HepG2 (cell line): ENCODE measurements at regions not wholly inside any gene's neighbourhood (a gene's known extent, or its start where the extent isn't known, plus 50 kb on each side); places are given as distances from the start of the nearest gene placed in this dataset.

Source experiments
- ATAC-seq: fragments of 200-7000 bp; cut with Tn5 transposase; 3 replicates; pipeline ENCODE4 v1.9.1; 2020; ENCODE audit warnings: mild to moderate bottlenecking, moderate library complexity
- BruUV-seq: library from RNA; stranded (reverse); fragments of 400-500 nt; replicated peaks from 2 replicates; lab custom pipeline; 2021; lab: Mats Ljungman, UMichigan
- CTCF ChIA-PET: fragments of 300-600 bp; formaldehyde crosslinking; extraction: SDS; loops from one replicate; lab custom pipeline; 2021; ENCODE audit warnings: low total read pairs, inconsistent platforms, low intra/inter-chr PET ratio; lab: Yijun Ruan, JAX
- POLR2A ChIA-PET: fragments of 350-600 bp; sonication (Branson Sonifier 250); formaldehyde crosslinking; loops from one replicate; lab custom pipeline; 2020; ENCODE audit warnings: antibody characterized with exemption, inconsistent platforms; lab: Yijun Ruan, JAX
- DNase-seq: peaks from one replicate; pipeline ENCODE4 v3.0.0-alpha.2; 2015; ENCODE audit warnings: low spot score
- FAIRE-seq: peaks from 3 replicates; lab custom pipeline; 2011; peaks lifted over from hg19 to GRCh38; lab: Jason Lieb, UNC
- H2AFZ ChIP-seq: one replicate; pipeline ENCODE4 v1.6.1; 2011; ENCODE audit warnings: low read length, inconsistent platforms
- H3K27ac ChIP-seq: fragments of 300-600 bp; 3 replicates; pipeline ENCODE4 v1.8.0; 2011; ENCODE audit warnings: mixed run types, mild to moderate bottlenecking, mixed read lengths, low read length, inconsistent platforms; ENCODE audit not compliant: insufficient read depth; ENCODE audit errors: extremely low read length
- H3K27me3 ChIP-seq, 2 experiments: fragments of 200-600 bp in 1 of 2; 2 replicates in 1 of 2; 3 replicates in 1 of 2; pipeline versions ENCODE4 v1.6.0 to v1.8.0; 2011; ENCODE audit warnings: low read length in 2 of 2, mild to moderate bottlenecking in 2 of 2, moderate library complexity in 2 of 2, inconsistent platforms in 1 of 2; ENCODE audit not compliant: insufficient read depth in 2 of 2, control insufficient read depth in 1 of 2
- H3K36me3 ChIP-seq, 2 experiments: fragments of 200-600 bp in 1 of 2; replicated peaks in 1 of 2; 2 replicates in 1 of 2; 3 replicates in 1 of 2; pipeline versions ENCODE4 v1.5.1 to v1.8.0; 2011; ENCODE audit warnings: low read length in 2 of 2, inconsistent platforms in 1 of 2; ENCODE audit not compliant: insufficient read depth in 2 of 2, control insufficient read depth in 1 of 2
- H3K4me1 ChIP-seq: 2 replicates; pipeline ENCODE4 v1.5.1; 2012; ENCODE audit warnings: low read length, inconsistent platforms; ENCODE audit not compliant: insufficient read depth
- H3K4me2 ChIP-seq: 2 replicates; pipeline ENCODE4 v1.6.0; 2011; ENCODE audit warnings: low read depth, low read length, inconsistent platforms
- H3K4me3 ChIP-seq, 3 experiments: fragments of 200-600 bp in 1 of 3; sonication (generic), shearing (Covaris generic) in 1 of 3; replicated peaks in 1 of 3; 2 replicates each; pipeline ENCODE4 v1.5.1; 2011 to 2016; ENCODE audit warnings: low read length in 3 of 3, inconsistent platforms in 2 of 3, low read depth in 2 of 3, mild to moderate bottlenecking in 2 of 3, control low read depth in 1 of 3, mixed read lengths in 1 of 3; ENCODE audit not compliant: insufficient read depth in 1 of 3
- H3K79me2 ChIP-seq: one replicate; pipeline ENCODE4 v1.6.1; 2011; ENCODE audit warnings: low read length, inconsistent platforms; ENCODE audit not compliant: insufficient read depth
- H3K9ac ChIP-seq: 2 replicates; pipeline ENCODE4 v1.6.0; 2011; ENCODE audit warnings: mild to moderate bottlenecking, low read depth, low read length, inconsistent platforms; ENCODE audit not compliant: insufficient read depth
- H3K9me3 ChIP-seq: 2 replicates; pipeline ENCODE4 v1.5.1; 2012; ENCODE audit warnings: mild to moderate bottlenecking, low read length
- H4K20me1 ChIP-seq: 2 replicates; pipeline ENCODE4 v1.6.0; 2011; ENCODE audit warnings: inconsistent platforms, mild to moderate bottlenecking, low read length, moderate library complexity; ENCODE audit not compliant: insufficient read depth
- CBX5 ChIP-seq: sonication (generic); formaldehyde crosslinking; IDR thresholded peaks from 2 replicates; pipeline ENCODE4 v1.4.0; 2020; ENCODE audit warnings: missing genetic modification reagents, borderline replicate concordance
- ETS1 ChIP-seq: sonication (generic); formaldehyde crosslinking; IDR thresholded peaks from 2 replicates; pipeline ENCODE4 v1.4.0; 2020; ENCODE audit warnings: missing genetic modification reagents
- HIVEP1 ChIP-seq: sonication (generic); formaldehyde crosslinking; IDR thresholded peaks from 2 replicates; pipeline ENCODE4 v1.4.0; 2020; ENCODE audit warnings: mild to moderate bottlenecking, missing genetic modification reagents
- HMG20A ChIP-seq: IDR thresholded peaks from 2 replicates; pipeline ENCODE4 v1.6.1; 2016; ENCODE audit warnings: borderline replicate concordance
- JARID2 ChIP-seq: sonication (generic); formaldehyde crosslinking; IDR thresholded peaks from 2 replicates; pipeline ENCODE4 v1.8.1; 2023; ENCODE audit warnings: missing genetic modification reagents, inconsistent platforms; ENCODE audit not compliant: insufficient replicate concordance
- PHB2 ChIP-seq: fragments of 450-650 bp; IDR thresholded peaks from 2 replicates; pipeline ENCODE4 v1.6.1; 2018; ENCODE audit not compliant: partially characterized antibody
- PPARG ChIP-seq: conservative IDR thresholded peaks from 2 replicates; pipeline ENCODE4 v1.6.1; 2016; ENCODE audit warnings: missing biosample characterization, missing genetic modification reagents
- TAF1 ChIP-seq: sonication (generic); formaldehyde crosslinking; IDR thresholded peaks from 2 replicates; pipeline ENCODE4 v1.4.0; 2020; ENCODE audit warnings: missing genetic modification reagents
- TCF7L2 ChIP-seq: IDR thresholded peaks from 2 replicates; pipeline ENCODE4 v1.6.1; 2011; ENCODE audit warnings: mild to moderate bottlenecking, low read depth, low read length, moderate library complexity
- ZFP62 ChIP-seq: sonication (generic); formaldehyde crosslinking; IDR thresholded peaks from 2 replicates; pipeline ENCODE4 v1.4.0; 2020; ENCODE audit warnings: missing genetic modification reagents
- ZNF383 ChIP-seq: sonication (generic); formaldehyde crosslinking; IDR thresholded peaks from 2 replicates; pipeline ENCODE4 v1.4.0; 2020; ENCODE audit warnings: missing genetic modification reagents, mild to moderate bottlenecking, borderline replicate concordance
- ZNF543 ChIP-seq: sonication (generic); formaldehyde crosslinking; IDR thresholded peaks from 2 replicates; pipeline ENCODE4 v1.4.0; 2020; ENCODE audit warnings: mild to moderate bottlenecking, missing genetic modification reagents
- ZNF678 ChIP-seq: sonication (generic); formaldehyde crosslinking; IDR thresholded peaks from 2 replicates; pipeline ENCODE4 v1.4.0; 2020; ENCODE audit warnings: mild to moderate bottlenecking, missing genetic modification reagents
- ZNF775 ChIP-seq: sonication (generic); formaldehyde crosslinking; IDR thresholded peaks from 2 replicates; pipeline ENCODE4 v1.4.0; 2020; ENCODE audit warnings: missing genetic modification reagents, mild to moderate bottlenecking, moderate library complexity, borderline replicate concordance
- WGBS: methylation state at CpG from one replicate; pipeline ENCODE4 v1.1.6; 2017; ENCODE audit warnings: low lambda C conversion rate; 5-methylcytosine and 5-hydroxymethylcytosine counted together
- in situ Hi-C: cut with HindIII; loops from 2 replicates; pipeline ENCODE4 v1.10.0; 2017; ENCODE audit warnings: low pct_unique_long_range_greater_than_20kb; ENCODE audit not compliant: extremely low pct_ligation_motif_present
- intact Hi-C: fragments of 100-400 bp; cut with micrococcal nuclease; formaldehyde crosslinking; loops from one replicate; pipeline ENCODE4 v1.10.0; 2022; ENCODE audit not compliant: unreplicated experiment
- TF ChIP-seq, protein P1 (sequence below): sonication (generic); formaldehyde crosslinking; IDR thresholded peaks from 2 replicates; pipeline ENCODE4 v1.8.1; 2023; ENCODE audit warnings: mild to moderate bottlenecking, missing genetic modification reagents, borderline replicate concordance
- TF ChIP-seq, protein P2 (sequence below): sonication (generic); formaldehyde crosslinking; conservative IDR thresholded peaks from 2 replicates; pipeline ENCODE4 v1.4.0; 2020; ENCODE audit warnings: missing genetic modification reagents
- TF ChIP-seq, protein P3 (sequence below): sonication (generic); formaldehyde crosslinking; IDR thresholded peaks from 2 replicates; pipeline ENCODE4 v1.5.0; 2020; ENCODE audit warnings: mild to moderate bottlenecking, missing genetic modification reagents, borderline replicate concordance

- BruUV-seq = no TSS peak
- no peaks in the 10 kb centered on the region for H3K9me3 ChIP-seq
- H3K79me2 ChIP-seq = no peaks in the 10 kb centered on the region
- 5% methylated on average over 1 of the region's 1 CpG for WGBS
- in situ Hi-C loops (no loop called here), intact Hi-C loops (no loop called here)
- no peak overlapping the region for H2AFZ ChIP-seq
- no peak overlapping the region for H3K9ac ChIP-seq
- DNase-seq (no peak), ATAC-seq (no peak), FAIRE-seq (no peak)
- no peaks in the 10 kb centered on the region for H3K27me3 ChIP-seq
- CTCF ChIA-PET = no interaction called here
- POLR2A ChIA-PET = no interaction called here
- H3K4me1 ChIP-seq = no peaks in the 10 kb centered on the region
- H3K4me3 ChIP-seq = no peak overlapping the region
- no peak overlapping the region for H3K27ac ChIP-seq
- H3K4me2 ChIP-seq = no peak overlapping the region
- no peaks in the 10 kb centered on the region for H4K20me1 ChIP-seq
- no peaks in the 10 kb centered on the region for H3K36me3 ChIP-seq
- TF ChIP-seq ETS1 (CRISPR knock-in tag) (no peak), ZNF775 (CRISPR knock-in tag) (no peak), CBX5 (CRISPR knock-in tag) (no peak), ZNF678 (CRISPR knock-in tag) (no peak), PPARG (CRISPR knock-in tag) (no peak), HIVEP1 (CRISPR knock-in tag) (no peak), ZFP62 (no peak), PHB2 (no peak), ZNF383 (CRISPR knock-in tag) (no peak), ZNF543 (CRISPR knock-in tag) (no peak), JARID2 (CRISPR knock-in tag) (no peak), TAF1 (CRISPR knock-in tag) (no peak), TCF7L2 (no peak), HMG20A (CRISPR knock-in tag) (no peak)
- TF ChIP-seq, protein P1, sequence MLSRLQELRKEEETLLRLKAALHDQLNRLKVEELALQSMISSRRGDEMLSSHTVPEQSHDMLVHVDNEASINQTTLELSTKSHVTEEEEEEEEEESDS (CRISPR knock-in tag) = no peak
- TF ChIP-seq, protein P2, sequence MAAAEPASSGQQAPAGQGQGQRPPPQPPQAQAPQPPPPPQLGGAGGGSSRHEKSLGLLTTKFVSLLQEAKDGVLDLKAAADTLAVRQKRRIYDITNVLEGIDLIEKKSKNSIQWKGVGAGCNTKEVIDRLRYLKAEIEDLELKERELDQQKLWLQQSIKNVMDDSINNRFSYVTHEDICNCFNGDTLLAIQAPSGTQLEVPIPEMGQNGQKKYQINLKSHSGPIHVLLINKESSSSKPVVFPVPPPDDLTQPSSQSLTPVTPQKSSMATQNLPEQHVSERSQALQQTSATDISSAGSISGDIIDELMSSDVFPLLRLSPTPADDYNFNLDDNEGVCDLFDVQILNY (CRISPR knock-in tag) = no peak
- TF ChIP-seq, protein P3, sequence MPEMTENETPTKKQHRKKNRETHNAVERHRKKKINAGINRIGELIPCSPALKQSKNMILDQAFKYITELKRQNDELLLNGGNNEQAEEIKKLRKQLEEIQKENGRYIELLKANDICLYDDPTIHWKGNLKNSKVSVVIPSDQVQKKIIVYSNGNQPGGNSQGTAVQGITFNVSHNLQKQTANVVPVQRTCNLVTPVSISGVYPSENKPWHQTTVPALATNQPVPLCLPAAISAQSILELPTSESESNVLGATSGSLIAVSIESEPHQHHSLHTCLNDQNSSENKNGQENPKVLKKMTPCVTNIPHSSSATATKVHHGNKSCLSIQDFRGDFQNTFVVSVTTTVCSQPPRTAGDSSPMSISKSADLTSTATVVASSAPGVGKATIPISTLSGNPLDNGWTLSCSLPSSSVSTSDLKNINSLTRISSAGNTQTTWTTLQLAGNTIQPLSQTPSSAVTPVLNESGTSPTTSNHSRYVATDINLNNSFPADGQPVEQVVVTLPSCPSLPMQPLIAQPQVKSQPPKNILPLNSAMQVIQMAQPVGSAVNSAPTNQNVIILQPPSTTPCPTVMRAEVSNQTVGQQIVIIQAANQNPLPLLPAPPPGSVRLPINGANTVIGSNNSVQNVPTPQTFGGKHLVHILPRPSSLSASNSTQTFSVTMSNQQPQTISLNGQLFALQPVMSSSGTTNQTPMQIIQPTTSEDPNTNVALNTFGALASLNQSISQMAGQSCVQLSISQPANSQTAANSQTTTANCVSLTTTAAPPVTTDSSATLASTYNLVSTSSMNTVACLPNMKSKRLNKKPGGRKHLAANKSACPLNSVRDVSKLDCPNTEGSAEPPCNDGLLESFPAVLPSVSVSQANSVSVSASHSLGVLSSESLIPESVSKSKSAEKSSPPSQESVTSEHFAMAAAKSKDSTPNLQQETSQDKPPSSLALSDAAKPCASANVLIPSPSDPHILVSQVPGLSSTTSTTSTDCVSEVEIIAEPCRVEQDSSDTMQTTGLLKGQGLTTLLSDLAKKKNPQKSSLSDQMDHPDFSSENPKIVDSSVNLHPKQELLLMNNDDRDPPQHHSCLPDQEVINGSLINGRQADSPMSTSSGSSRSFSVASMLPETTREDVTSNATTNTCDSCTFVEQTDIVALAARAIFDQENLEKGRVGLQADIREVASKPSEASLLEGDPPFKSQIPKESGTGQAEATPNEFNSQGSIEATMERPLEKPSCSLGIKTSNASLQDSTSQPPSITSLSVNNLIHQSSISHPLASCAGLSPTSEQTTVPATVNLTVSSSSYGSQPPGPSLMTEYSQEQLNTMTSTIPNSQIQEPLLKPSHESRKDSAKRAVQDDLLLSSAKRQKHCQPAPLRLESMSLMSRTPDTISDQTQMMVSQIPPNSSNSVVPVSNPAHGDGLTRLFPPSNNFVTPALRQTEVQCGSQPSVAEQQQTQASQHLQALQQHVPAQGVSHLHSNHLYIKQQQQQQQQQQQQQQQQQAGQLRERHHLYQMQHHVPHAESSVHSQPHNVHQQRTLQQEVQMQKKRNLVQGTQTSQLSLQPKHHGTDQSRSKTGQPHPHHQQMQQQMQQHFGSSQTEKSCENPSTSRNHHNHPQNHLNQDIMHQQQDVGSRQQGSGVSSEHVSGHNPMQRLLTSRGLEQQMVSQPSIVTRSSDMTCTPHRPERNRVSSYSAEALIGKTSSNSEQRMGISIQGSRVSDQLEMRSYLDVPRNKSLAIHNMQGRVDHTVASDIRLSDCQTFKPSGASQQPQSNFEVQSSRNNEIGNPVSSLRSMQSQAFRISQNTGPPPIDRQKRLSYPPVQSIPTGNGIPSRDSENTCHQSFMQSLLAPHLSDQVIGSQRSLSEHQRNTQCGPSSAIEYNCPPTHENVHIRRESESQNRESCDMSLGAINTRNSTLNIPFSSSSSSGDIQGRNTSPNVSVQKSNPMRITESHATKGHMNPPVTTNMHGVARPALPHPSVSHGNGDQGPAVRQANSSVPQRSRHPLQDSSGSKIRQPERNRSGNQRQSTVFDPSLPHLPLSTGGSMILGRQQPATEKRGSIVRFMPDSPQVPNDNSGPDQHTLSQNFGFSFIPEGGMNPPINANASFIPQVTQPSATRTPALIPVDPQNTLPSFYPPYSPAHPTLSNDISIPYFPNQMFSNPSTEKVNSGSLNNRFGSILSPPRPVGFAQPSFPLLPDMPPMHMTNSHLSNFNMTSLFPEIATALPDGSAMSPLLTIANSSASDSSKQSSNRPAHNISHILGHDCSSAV (CRISPR knock-in tag) = no peak
Observed at GRCh38 chr13:76389321-76389720, 496.9 kb downstream of the KCTD12 start.
